GM12878 (cell line): ENCODE measurements at regions not wholly inside any gene's neighbourhood (a gene's known extent, or its start where the extent isn't known, plus 50 kb on each side); places are given as distances from the start of the nearest gene placed in this dataset.

Source experiments
- ATAC-seq: fragments of 200-7000 bp; cut with Tn5 transposase; 3 replicates; pipeline ENCODE4 v1.9.1; 2020; ENCODE audit warnings: mild to moderate bottlenecking, moderate library complexity
- BruUV-seq: library from RNA; stranded (reverse); fragments of 400-500 nt; replicated peaks from 2 replicates; lab custom pipeline; 2021; lab: Mats Ljungman, UMichigan
- CTCF ChIA-PET: fragments of 300-600 bp; sonication (Branson Sonifier 250); formaldehyde crosslinking; extraction: SDS; loops from one replicate; lab custom pipeline; 2021; ENCODE audit warnings: inconsistent platforms; lab: Yijun Ruan, JAX
- POLR2A ChIA-PET: fragments of 350-600 bp; formaldehyde crosslinking; extraction: SDS; loops from one replicate; lab custom pipeline; 2021; ENCODE audit warnings: inconsistent platforms; lab: Charles Lee
- RAD21 ChIA-PET: fragments of 300-600 bp; sonication (Branson Sonifier 250); formaldehyde crosslinking; loops from one replicate; lab custom pipeline; 2023; ENCODE audit warnings: antibody characterized with exemption; ENCODE audit not compliant: unreplicated experiment; lab: Charles Lee
- SMC1A ChIA-PET: fragments of 300-600 bp; sonication (Branson Sonifier 250); formaldehyde crosslinking; loops from one replicate; lab custom pipeline; 2023; ENCODE audit not compliant: unreplicated experiment, uncharacterized antibody; lab: Charles Lee
- DNase-seq: peaks from one replicate; pipeline ENCODE4 v3.0.0-alpha.2; 2011; ENCODE audit warnings: low read depth, low spot score
- FAIRE-seq: peaks from 3 replicates; lab custom pipeline; 2011; peaks lifted over from hg19 to GRCh38; lab: Jason Lieb, UNC
- H2AFZ ChIP-seq: 2 replicates; pipeline ENCODE4 v1.6.0; 2011; ENCODE audit warnings: low read depth, low read length, control low read depth; ENCODE audit not compliant: control insufficient read depth
- H3K27ac ChIP-seq: 2 replicates; pipeline ENCODE4 v1.5.1; 2011; ENCODE audit warnings: control low read depth; ENCODE audit not compliant: control insufficient read depth, insufficient read depth
- H3K27me3 ChIP-seq, 2 experiments: replicated peaks in 1 of 2; 2 replicates each; pipeline versions ENCODE4 v1.6.0 to v1.6.1; 2011; ENCODE audit warnings: low read length in 1 of 2; ENCODE audit not compliant: control insufficient read depth in 2 of 2, insufficient read depth in 2 of 2
- H3K36me3 ChIP-seq, 2 experiments: 2 replicates each; pipeline ENCODE4 v1.5.1; 2011; ENCODE audit warnings: low read length in 1 of 2; ENCODE audit not compliant: control insufficient read depth in 2 of 2, insufficient read depth in 2 of 2
- H3K4me1 ChIP-seq: 2 replicates; pipeline ENCODE4 v1.6.1; 2011; ENCODE audit warnings: mild to moderate bottlenecking, low read length, moderate library complexity, mixed read lengths; ENCODE audit not compliant: control insufficient read depth, insufficient read depth
- H3K4me2 ChIP-seq: 2 replicates; pipeline ENCODE4 v1.6.0; 2011; ENCODE audit warnings: control low read depth; ENCODE audit not compliant: control insufficient read depth, insufficient read depth
- H3K4me3 ChIP-seq: fragments of 200-600 bp; sonication (generic); 2 replicates; pipeline ENCODE4 v1.5.1; 2016
- H3K79me2 ChIP-seq: 2 replicates; pipeline ENCODE4 v1.6.0; 2011; ENCODE audit warnings: low read length; ENCODE audit not compliant: control insufficient read depth, insufficient read depth
- H3K9ac ChIP-seq: 2 replicates; pipeline ENCODE4 v1.8.0; 2011; ENCODE audit warnings: low read length, control low read depth, mixed read lengths; ENCODE audit not compliant: control insufficient read depth, insufficient read depth
- H3K9me3 ChIP-seq: replicated peaks from 3 replicates; pipeline ENCODE4 v1.5.1; 2011; ENCODE audit warnings: mild to moderate bottlenecking, low read length; ENCODE audit not compliant: control insufficient read depth, insufficient read depth
- H4K20me1 ChIP-seq: 2 replicates; pipeline ENCODE4 v1.6.0; 2011; ENCODE audit not compliant: control insufficient read depth, insufficient read depth
- BCL11A ChIP-seq: IDR thresholded peaks from 2 replicates; pipeline ENCODE4 v1.6.1; 2011; ENCODE audit warnings: low read depth, low read length
- KDM1A ChIP-seq: fragments of 200-600 bp; sonication (generic); IDR thresholded peaks from 2 replicates; pipeline ENCODE4 v1.6.1; 2016; ENCODE audit warnings: borderline replicate concordance
- SMC3 ChIP-seq: IDR thresholded peaks from 2 replicates; pipeline ENCODE4 v1.6.1; 2011; ENCODE audit warnings: low read length, improper control_type of control experiment, borderline replicate concordance
- YBX1 ChIP-seq: fragments of 450-650 bp; IDR thresholded peaks from 2 replicates; pipeline ENCODE4 v1.6.1; 2016; ENCODE audit warnings: antibody characterized with exemption
- in situ Hi-C: fragments of 300-500 bp; cut with MboI; formaldehyde crosslinking; loops from 9 replicates; pipeline ENCODE4 v1.14.3; 2018; ENCODE audit warnings: mixed read lengths
- intact Hi-C: fragments of 100-400 bp; cut with micrococcal nuclease; formaldehyde crosslinking; loops from one replicate; pipeline ENCODE4 v1.14.2; 2022; ENCODE audit not compliant: unreplicated experiment
- TF ChIP-seq, protein P1 (sequence below): IDR thresholded peaks from 2 replicates; pipeline ENCODE4 v1.6.1; 2011; ENCODE audit warnings: low read depth, low read length, improper control_type of control experiment, borderline replicate concordance
- TF ChIP-seq, protein P2 (sequence below), 3 experiments: IDR thresholded peaks in 2 of 3; conservative IDR thresholded peaks in 1 of 3; 2 replicates each; pipeline ENCODE4 v1.5.1; 2011; ENCODE audit warnings: low read depth in 3 of 3, low read length in 3 of 3, mild to moderate bottlenecking in 3 of 3, control low read depth in 2 of 3, moderate library complexity in 2 of 3, inconsistent platforms in 1 of 3, mixed read lengths in 1 of 3; ENCODE audit not compliant: control insufficient read depth in 2 of 3, insufficient read depth in 1 of 3; ENCODE audit errors: extremely low read depth in 1 of 3

DNA sequence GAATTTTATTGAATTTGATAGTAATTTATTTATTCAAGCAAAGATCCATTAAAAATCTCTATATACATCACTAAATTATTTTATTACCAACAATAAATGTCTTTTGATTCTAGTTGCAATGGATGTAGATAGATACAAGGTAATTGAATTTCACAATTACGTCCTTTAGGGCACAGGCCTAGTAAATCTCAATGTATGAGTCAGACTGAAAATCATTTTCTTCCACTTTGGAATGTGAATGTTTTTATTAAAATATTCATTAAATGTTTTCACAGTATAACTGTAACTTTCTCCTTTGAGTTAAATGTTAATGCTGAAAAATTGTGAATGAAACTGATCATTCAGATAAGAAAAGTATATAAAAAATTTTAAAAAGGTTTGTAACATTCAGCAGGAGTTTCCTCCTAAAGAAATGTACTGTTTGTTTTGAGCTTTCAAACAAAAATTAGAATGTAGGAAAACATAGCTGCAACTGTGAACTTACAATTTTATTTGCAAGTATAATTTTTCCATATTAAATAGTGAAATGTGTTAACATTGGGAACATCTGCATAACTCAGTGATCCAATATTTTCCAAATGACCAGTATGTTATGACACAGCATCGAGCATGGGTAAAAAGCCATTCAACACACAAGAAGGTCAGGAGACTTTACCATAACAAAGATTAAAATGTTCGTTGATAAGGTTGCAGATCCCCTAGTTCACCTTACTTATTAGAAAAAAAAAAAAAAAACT lies 663.7 kb downstream of the METTL4 start (continued):
- TF ChIP-seq, protein P1, sequence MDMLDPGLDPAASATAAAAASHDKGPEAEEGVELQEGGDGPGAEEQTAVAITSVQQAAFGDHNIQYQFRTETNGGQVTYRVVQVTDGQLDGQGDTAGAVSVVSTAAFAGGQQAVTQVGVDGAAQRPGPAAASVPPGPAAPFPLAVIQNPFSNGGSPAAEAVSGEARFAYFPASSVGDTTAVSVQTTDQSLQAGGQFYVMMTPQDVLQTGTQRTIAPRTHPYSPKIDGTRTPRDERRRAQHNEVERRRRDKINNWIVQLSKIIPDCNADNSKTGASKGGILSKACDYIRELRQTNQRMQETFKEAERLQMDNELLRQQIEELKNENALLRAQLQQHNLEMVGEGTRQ, result no peak

DNA sequence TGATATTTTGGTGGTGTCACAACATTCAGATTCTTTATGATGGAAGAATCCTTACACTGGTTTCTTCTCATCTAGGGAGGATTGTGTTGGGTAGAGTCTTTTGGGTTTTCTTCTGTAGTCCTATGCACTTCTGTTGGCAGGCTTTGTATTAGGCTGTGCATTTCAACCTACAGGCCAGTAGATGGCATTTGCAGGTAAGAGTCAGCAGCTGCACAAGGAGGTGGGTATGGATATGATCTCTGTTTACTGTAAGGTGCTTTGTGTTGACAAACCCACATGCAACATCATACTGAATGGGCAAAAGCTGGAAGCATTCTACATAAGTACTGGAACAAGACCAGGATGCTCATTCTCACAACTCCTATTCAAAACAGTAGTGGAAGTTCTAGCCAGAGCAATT lies 656.8 kb downstream of the METTL4 start:
- no peaks in the 10 kb centered on the region for H3K27me3 ChIP-seq
- no TSS peak for BruUV-seq
- H3K4me1 ChIP-seq, result no peaks in the 10 kb centered on the region
- intact Hi-C loops, result loop anchor here (10.0 kb wide), 1 partner anchor 630 kb away; no protein-coding TSS in a partner anchor
- RAD21 ChIA-PET, result no interaction called here
- no peak for DNase-seq
- in situ Hi-C loops, result no loop called here
- H3K9me3 ChIP-seq, result no peaks in the 10 kb centered on the region; the same call in 2 of the 3 replicates
- CTCF ChIA-PET, result no interaction called here
- H3K36me3 ChIP-seq, result no peaks in the 10 kb centered on the region
- TF ChIP-seq SMC3 (peak; percentile 6; the same call in 1 of the 2 replicates), BCL11A (no peak), YBX1 (no peak), KDM1A (no peak)
- TF ChIP-seq, protein P2, sequence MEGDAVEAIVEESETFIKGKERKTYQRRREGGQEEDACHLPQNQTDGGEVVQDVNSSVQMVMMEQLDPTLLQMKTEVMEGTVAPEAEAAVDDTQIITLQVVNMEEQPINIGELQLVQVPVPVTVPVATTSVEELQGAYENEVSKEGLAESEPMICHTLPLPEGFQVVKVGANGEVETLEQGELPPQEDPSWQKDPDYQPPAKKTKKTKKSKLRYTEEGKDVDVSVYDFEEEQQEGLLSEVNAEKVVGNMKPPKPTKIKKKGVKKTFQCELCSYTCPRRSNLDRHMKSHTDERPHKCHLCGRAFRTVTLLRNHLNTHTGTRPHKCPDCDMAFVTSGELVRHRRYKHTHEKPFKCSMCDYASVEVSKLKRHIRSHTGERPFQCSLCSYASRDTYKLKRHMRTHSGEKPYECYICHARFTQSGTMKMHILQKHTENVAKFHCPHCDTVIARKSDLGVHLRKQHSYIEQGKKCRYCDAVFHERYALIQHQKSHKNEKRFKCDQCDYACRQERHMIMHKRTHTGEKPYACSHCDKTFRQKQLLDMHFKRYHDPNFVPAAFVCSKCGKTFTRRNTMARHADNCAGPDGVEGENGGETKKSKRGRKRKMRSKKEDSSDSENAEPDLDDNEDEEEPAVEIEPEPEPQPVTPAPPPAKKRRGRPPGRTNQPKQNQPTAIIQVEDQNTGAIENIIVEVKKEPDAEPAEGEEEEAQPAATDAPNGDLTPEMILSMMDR (IDR thresholded peaks at IDR 0.05 in 2 of 3, conservative IDR thresholded peaks at IDR 0.05 in 1 of 3; ENCODE audit: control insufficient read depth in 2 of 3, extremely low read depth in 1 of 3, insufficient read depth in 1 of 3, low read depth in 3 of 3, low read length in 3 of 3), result peak; percentile 24 to 36 (median 26); a peak in 4 of 6 replicates
- no peak overlapping the region for H3K27ac ChIP-seq
- POLR2A ChIA-PET, result no interaction called here
- no peaks in the 10 kb centered on the region for H3K79me2 ChIP-seq
- no peak overlapping the region for H2AFZ ChIP-seq
- no peaks in the 10 kb centered on the region for H4K20me1 ChIP-seq
- no peak overlapping the region for H3K9ac ChIP-seq
- ATAC-seq, result peak; percentile 57
- no peak overlapping the region for H3K4me3 ChIP-seq
- SMC1A ChIA-PET, result no interaction called here
- no peak for FAIRE-seq
- no peak overlapping the region for H3K4me2 ChIP-seq
